HG03521 (cell line): ENCODE measurements at regions not wholly inside any gene's neighbourhood (a gene's known extent, or its start where the extent isn't known, plus 50 kb on each side); places are given as distances from the start of the nearest gene placed in this dataset.

Experiments used
- ATAC-seq: cut with Tn5 transposase; IDR thresholded peaks from one replicate; pipeline ENCODE4 v1.9.1; 2021; ENCODE audit warnings: mild to moderate bottlenecking, moderate library complexity; ENCODE audit not compliant: unreplicated experiment

DNA sequence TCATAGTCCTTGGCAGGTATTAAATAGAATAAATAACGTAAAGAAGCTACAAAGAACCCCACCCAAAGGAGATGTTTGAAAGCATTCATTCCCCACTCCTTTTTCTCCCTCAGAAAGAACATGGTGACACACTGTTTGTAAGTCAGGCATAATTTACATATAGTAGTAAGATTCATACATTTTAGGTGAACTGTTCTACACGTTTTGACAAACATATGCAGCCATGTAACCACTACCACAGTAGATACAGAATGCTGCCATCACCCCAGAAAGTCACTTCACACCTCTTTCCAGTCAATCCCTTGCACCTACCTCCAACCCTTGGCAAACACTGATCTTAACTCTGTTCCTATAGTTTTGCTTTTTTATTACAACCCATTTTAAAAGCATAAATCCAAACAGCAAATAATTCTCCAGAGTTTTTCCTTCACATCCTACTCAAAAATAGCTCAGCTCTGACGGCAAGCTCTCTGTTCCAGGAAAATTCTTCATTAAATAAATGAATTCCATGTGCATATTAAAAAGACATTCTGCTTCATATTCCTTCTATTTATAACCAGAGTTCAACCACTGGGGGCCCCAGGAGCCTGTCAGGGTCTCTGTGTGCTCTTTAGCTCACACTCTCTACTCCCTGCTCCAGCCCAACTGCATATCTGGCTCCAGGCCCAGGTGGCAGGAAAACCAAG lies 258.8 kb downstream of the PLPP3 start:
- ATAC-seq = no peak

DNA sequence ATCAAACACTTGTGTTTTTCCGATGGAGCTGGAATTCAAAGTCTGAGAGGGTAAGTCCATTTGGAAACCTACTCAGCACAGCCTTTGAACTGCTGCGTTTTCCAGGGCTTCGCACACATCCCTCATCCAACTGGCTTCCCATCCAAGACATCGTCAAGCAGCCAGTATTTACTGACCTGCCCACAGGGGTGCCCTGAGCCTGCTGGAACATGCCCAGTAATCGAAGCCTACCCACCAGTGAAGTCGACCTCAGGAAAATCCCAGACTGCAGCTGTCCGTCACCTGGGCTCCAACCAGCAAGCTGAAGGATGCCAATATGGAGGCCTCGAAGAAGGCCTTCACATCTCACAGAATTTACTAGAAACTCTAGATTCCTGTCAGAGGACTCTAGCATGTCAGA lies 261.6 kb downstream of the PLPP3 start:
- no peak for ATAC-seq

DNA sequence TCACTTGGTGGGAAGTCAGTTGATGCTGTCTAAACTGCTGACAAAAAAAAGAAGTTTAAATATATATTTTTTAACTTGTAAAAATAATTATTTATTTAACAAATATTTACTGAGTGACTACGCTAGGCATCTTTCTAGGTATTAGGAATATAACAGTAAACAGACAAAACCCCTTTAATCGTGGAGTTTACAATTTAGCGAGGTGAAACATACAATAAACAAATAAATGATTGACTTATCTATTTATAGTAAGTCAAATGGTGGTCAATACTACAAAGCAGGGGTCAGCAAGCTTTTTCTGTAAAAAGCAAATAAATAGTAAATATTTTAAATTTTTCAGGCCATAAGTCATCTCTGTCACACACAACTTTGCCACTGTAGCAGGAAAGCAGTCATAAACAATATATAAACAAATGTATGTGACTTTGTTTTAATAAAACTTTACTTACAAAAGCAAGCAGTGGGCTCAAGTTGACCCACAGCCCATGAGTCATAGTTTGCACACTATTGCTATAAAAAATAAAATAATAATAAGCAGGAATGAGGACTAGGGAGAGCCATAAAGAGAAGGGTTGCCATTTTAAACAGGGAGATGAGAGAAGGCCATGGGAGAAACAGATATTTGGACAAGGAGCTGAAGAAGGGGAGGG lies 263.9 kb downstream of the PLPP3 start:
- ATAC-seq = no peak

DNA sequence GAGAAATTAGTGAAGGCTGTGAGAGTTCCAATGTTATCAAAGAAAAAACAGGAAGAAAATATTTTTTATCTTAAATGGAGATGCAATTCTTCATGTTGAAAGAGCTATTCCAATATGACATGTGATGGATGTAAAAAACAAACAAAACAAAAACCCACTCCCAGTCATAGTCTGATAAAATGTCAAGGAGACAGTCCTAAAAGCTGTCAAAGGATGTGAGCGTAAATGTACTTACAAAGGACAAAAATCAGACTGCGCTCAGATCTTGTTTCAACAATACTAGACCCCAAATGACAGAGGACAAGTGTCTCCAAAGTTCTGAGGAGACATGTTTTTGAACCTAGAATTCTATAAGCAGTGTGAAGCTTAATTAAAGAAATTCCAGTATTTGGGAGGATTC lies 265.8 kb downstream of the PLPP3 start:
- ATAC-seq = no peak

DNA sequence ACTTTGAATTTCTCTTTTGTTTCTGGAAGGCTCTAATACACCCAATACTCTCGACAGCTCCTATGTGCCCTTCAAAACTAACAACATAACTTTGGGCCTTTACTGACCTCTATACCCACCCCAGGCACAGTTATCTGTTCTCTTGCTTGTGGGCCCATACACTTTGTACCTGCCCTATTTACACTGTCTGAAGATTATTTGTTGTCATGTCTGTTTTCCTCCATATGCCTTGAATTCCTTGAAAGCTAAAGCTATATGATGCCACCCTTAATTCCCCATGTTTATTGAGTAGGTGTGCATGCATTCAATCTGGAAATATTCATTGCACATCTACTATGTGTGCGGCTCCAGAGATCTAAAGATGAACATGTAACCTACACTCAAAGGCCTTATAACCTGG lies 267.6 kb downstream of the PLPP3 start:
- ATAC-seq = no peak

DNA sequence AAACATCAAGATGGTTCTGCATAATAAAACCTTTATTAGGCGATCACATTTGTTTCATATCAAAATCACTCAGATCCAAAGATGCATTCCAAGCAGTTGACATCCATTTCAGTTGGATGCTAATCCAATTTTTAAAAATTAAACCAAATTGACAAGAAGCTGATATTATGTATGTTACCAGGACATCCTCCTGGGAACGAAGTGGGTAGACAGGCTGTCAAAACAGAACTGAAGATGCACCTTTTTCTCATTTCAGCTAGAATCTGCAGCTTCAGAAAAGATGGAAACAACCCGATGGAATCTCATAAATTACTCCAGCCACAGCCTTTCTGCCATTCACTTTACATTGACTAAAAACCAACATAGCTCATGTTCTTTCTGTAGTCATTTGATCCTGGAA lies 268.4 kb downstream of the PLPP3 start:
- no peak for ATAC-seq

DNA sequence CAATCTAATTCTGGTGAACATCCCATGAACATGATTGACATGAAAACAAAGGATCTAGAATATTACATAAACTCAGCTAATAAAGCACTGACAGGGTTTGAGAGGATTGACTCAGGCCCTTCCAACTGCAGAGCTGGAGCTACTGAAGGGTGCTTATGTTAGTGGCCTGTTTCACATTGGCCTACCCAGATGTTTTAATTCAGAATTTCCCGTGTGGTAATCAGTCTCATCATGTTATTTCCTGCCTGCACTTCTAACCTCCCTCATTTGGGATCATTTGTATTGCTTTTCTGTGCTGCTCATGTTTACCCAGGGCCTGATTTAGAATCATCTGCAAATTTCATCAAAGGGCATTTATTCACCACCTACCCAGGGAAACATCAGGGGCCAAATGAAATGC lies 270.3 kb downstream of the PLPP3 start:
- no peak for ATAC-seq

DNA sequence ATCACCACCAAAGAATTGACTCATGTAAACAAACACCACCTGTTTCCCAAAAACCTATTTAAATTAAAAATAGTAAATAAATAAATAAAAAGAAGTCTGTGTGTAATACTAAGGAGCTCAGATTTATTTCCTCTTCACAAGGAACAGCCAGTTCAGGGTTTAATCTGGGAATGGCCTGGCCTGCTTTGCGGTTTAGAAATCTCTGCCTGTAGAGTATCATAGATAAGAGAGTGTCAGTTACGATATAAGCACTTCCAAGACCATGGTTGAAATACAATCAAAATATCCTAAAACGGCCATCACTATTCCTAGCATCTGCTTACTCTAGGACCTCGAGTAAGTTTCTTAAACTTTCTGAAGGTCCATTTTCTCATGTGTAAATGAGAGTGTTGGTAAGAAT lies 274.4 kb downstream of the PLPP3 start:
- ATAC-seq = no peak

DNA sequence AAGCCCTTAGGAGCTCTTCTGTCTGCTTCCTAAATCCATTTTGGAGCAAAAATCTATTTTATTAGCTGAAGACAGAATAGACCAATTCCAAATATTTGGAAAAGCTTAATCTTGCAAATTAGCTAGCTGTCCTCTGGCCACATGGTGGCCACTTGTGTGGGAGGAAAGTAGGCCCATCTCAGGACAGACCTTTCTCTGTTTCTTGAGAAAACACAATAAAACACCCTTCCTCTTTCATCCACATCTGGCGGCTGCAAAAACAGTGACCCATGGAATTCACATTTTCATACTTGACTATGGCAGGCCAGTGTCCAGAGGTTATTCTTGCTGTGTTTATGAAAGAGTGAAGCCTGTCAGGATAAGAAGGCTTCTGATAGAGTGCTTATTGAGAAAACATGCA lies 275.6 kb downstream of the PLPP3 start:
- ATAC-seq = no peak

DNA sequence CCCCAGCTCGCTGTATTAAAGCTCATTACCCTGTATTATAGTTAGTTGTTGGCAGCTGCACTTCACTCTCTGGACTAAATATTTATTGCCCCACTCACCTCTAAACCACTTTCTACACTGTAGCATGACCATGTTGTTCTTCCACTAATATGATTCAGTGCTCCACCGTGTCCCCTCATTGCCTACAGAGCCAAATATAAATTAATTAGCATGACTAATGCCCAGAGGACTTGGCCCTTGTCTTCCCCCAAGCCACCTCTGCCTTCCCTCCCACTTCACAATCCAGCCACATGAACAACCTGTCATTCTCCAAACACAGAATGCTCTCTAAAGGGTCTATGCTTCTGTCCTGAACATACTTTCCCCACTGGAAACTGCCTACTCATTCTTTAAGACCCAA lies 276.5 kb downstream of the PLPP3 start:
- ATAC-seq = no peak

DNA sequence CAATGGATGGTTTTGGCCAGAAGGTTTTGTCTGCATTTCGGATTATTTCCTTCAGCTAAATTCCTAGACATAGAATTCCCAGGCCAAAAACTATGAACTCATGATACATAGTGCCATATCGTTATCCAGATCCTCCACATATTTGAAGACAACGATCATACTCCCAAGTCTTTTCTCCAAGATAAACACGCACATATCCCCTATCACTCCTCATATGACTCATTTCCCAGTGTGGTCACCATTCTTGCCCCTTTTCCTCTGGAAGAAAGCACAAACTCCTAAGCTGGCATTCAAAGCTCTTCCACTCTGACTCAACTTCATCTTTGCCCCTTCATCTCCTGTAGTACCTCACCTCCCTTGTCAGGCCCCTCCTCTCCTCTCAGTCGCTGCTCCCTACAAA lies 277.6 kb downstream of the PLPP3 start:
- no peak for ATAC-seq

DNA sequence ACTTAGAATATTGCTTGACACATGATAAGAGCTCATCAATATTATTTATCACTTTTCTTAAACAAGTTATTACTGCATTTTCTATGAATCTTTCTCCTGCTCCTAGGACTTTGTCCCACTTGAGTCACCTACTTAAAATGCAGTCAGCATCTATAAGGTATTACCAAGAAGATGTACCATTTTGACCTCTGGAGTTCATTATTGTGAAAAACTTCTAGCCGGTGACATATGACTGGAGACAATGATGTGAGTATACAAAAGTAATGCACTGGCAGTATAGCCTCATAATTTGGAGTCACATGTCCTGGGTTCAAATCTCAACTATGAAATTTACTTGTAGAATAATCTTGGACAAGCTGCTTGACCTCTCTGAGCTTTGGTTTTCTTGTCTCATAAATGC lies 278.5 kb downstream of the PLPP3 start:
- no peak for ATAC-seq

DNA sequence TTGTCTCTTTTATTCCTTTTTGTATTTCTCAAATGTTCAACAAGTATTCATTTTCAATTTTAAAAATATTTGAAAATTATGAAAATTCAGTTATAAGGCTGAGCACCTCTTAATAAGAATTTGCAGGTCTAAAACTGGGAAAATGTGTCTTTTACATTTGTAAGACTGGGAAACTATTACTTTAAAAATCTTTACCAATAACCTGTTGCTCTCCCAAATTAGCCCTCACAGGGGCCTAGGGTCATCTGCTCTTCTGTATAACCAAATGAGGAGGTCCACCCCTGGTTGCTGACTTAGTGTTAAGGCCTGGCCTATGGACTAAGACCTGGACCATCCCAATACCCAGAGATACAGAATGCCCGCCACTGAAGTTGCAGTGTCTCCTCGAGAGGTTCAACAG lies 280.5 kb downstream of the PLPP3 start:
- ATAC-seq = no peak

DNA sequence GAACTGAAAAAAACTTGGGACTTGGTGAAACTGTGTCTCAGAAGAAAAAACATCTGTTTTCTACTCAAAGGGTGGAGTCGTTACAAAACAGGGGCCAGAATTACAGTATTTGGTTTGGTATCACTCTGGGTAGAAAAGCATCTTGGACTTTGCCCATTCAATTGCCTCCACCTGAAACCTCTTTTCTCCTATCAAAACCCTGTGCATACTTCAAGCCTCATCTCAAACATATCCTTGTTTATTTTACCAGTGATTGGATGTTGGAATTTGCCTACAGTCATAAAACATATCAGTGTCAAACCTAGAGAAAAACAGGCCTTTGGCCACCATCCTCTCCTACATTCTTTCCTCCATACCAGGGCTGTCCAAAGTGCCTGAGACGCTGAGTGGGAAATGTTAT lies 281.5 kb downstream of the PLPP3 start:
- ATAC-seq = no peak

DNA sequence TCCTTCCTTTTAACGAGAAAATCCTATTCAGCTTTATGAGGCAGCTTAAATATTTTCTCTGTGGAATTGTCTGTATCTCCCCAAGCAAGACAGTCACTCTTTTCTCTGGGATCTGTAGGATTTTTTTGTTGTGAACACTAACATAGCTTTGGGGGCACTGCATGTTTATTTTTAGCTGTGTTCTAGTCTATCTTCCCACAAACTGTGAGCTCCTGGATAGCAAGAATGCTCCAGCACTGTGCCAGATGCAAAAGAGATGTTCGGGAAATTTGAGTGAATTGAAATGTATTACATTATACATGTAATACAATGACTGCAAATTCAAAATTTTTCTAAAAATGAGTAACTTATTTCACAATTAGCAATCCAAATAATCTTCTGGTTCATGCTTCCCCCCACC lies 282.2 kb downstream of the PLPP3 start:
- ATAC-seq = no peak

DNA sequence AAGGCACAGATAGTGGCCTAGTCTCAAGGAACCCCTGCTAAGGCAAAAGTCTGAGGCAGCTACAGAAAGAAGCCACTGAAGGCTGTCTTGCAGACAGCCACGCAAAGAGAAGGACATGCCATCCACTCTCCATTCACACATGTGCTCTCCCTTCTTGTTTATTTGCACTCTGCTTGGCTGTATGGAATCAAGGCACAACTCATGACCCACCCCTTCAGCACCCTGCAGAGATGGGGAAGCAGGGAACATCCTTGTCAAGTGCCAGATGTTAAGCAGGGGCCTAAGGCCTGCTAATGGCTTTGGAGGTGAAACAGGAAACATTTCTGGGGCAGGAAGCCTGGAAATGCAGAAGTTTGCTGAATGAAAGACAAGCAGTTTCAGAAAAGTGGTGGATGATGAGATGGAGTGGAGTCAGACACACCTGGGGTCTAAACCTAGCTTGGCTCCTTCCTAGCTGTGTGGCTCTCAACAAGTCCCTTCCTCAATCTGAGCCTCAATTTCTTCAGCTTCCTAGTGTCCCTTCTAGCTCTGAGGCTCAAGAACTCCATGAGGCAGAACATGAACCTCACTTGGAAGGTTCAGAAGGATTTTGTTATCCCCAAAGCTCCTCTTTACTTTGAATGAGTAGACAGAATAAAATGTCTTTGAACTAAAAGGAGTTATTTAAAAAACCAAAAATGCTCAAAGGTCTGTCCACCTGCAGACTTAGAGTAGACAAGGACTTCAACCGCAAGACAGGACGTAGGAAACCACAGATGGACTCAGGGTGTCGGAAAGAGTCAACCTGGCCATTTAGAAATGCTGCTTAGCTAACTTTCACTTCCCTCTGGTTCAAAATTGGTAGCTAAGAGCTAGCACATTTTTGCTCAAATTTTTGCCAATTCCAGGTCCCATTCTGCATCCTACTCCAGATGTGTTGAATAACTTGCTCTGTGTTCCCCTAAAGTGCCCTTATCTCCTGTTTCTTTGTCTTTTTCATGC lies 283.1 kb downstream of the PLPP3 start:
- no peak for ATAC-seq

DNA sequence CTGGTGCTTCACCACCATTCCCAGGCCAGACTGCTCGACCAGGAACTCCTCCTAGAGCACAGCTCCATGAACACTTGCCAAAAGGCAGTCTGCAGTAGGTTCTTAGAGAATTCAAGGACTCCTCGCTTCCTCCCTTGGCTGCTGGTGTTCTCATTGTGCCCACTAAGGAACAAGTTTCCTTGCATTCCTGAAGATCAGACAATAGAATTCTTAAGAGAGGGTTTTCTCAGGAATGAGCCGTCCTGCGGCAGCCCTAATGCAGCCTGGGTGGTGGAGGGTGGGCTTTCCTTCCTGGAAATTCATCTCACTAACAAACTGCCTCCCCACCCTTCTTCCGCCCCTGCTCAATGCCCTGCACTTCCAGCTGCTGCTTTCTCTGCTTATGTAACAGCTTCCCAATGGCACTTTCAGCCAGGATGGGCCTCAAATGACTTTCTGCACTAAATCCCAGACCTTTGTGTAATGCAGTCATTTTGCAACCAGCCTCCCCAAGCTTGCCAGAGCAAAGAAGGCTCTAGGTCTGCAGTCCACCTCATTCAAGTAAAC lies 287.9 kb downstream of the PLPP3 start:
- ATAC-seq = no peak

DNA sequence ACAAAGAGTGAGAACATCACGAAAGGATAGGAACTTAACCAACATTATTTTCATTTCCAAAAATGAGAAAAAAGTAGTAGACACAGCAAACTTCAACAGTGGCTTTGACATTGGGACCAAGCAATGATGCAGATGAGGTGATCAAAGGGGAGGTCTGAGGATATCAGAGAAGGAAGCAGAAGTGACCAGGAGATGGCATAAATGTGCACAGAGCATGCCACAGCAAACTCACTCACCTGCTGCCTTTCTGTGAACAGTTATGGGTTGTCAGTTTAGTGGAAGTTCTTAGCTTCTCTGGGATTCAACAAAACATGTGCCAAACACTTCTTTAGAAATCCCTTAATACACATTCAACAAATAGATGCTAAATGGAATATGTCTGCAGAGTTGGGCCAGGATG lies 290.1 kb downstream of the PLPP3 start:
- no peak for ATAC-seq

DNA sequence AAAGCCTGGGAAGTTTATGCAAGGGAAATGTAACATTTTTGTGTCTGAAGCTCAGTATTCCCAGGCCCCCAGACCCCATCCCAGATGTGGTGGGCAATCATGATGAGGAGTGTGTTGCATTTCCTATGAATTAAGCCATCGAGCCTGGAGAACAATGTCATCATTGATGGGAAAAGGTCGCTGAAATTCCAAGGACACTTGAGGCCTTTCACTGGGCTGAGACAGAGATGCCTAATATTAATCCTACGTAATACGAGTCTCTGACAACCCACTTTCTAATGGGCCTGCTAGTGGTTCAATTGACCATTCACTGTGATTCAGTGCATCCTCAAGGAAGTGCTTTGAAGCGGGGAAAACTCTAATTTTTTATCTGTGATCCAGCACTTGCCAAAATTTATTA lies 291.6 kb downstream of the PLPP3 start:
- no peak for ATAC-seq

DNA sequence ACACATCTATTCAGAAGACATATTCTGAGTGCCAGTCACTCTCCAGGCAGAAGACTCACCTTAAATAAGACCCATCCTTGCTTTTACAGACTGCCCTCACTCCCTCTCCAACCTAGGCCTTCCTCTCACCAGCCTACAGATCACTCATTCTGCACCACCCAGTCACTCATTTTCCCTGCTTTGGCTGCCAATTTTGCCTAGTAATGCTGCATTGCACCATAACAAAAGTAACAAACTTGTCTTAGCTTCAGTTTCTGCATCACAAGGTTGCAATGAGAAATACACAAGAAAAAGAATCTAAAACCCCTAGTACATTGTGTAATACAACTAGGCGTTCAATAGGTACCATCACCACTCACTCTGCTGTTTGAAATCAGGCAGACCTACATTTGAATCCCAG lies 292.4 kb downstream of the PLPP3 start:
- no peak for ATAC-seq

DNA sequence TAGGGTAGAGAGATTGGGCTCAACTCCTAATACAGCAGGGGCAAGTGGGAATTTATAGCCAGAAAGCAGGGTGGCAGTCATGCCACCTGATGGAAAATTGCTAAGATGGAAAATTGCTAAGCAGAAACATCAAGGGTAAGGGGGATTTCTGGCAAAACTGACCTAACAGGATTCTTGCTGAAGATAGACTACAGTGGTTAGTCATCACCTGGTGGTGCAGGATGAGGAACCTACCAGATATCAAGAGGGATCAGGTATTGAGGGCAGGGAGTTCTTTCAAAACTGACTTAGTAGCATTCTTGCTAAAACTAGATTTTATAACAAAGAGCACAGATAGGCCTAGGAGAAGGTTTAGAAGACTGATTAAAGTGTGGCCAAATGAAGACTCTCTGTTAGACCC lies 292.9 kb downstream of the PLPP3 start:
- ATAC-seq = no peak
